Neural progenitor cell (in vitro differentiated cells): ENCODE measurements at regions not wholly inside any gene's neighbourhood (a gene's known extent, or its start where the extent isn't known, plus 50 kb on each side); places are given as distances from the start of the nearest gene placed in this dataset.

Experiments
- DNase-seq: peaks from one replicate; pipeline ENCODE4 v3.0.0-alpha.2; 2016; ENCODE audit warnings: low spot score
- H2AFZ ChIP-seq: fragments of 200-600 bp; sonication (generic); replicated peaks from 2 replicates; pipeline ENCODE4 v1.6.1; 2016; ENCODE audit warnings: antibody characterized with exemption
- H3F3A ChIP-seq: fragments of 200-600 bp; sonication (generic); 2 replicates; pipeline ENCODE4 v1.6.1; 2016; ENCODE audit warnings: antibody characterized with exemption, low read depth
- H3K27ac ChIP-seq: fragments of 200-600 bp; sonication (generic); 2 replicates; pipeline ENCODE4 v1.5.1; 2016; ENCODE audit warnings: mild to moderate bottlenecking
- H3K27me3 ChIP-seq: fragments of 200-600 bp; sonication (generic); 2 replicates; pipeline ENCODE4 v1.6.1; 2016; ENCODE audit warnings: mild to moderate bottlenecking, moderate library complexity
- H3K36me3 ChIP-seq: fragments of 200-600 bp; sonication (generic); 2 replicates; pipeline ENCODE4 v1.5.1; 2016
- H3K4me1 ChIP-seq: fragments of 200-600 bp; sonication (generic); 2 replicates; pipeline ENCODE4 v1.6.1; 2016; ENCODE audit warnings: mixed run types
- H3K4me2 ChIP-seq: fragments of 200-600 bp; sonication (generic); 2 replicates; pipeline ENCODE4 v1.6.1; 2016
- H3K4me3 ChIP-seq: fragments of 200-600 bp; sonication (generic); 2 replicates; pipeline ENCODE4 v1.5.1; 2016
- H3K79me2 ChIP-seq: fragments of 200-600 bp; sonication (generic); 2 replicates; pipeline ENCODE4 v1.6.1; 2016; ENCODE audit warnings: low read depth
- H3K9ac ChIP-seq: fragments of 200-600 bp; sonication (generic); 2 replicates; pipeline ENCODE4 v1.6.1; 2016
- H3K9me3 ChIP-seq: fragments of 200-600 bp; sonication (generic); 2 replicates; pipeline ENCODE4 v1.5.1; 2016; ENCODE audit warnings: low read depth
- H4K20me1 ChIP-seq: fragments of 200-600 bp; sonication (generic); 2 replicates; pipeline ENCODE4 v1.6.1; 2016; ENCODE audit warnings: low read depth
- H3K27ac Mint-ChIP-seq: 3 replicates; pipeline ENCODE4 v1.8.0; 2021; ENCODE audit warnings: mixed read lengths
- H3K27me3 Mint-ChIP-seq: 2 replicates; pipeline ENCODE4 v1.8.0; 2022; ENCODE audit warnings: low read depth, mild to moderate bottlenecking, inconsistent platforms, moderate library complexity, mixed read lengths; ENCODE audit not compliant: insufficient read depth
- H3K36me3 Mint-ChIP-seq: 3 replicates; pipeline ENCODE4 v1.8.0; 2021; ENCODE audit warnings: mixed read lengths
- H3K4me1 Mint-ChIP-seq: 3 replicates; pipeline ENCODE4 v1.8.0; 2021; ENCODE audit warnings: mixed read lengths
- H3K4me3 Mint-ChIP-seq: 3 replicates; pipeline ENCODE4 v1.8.0; 2021; ENCODE audit warnings: mild to moderate bottlenecking, moderate library complexity, mixed read lengths
- H3K9me3 Mint-ChIP-seq: 3 replicates; pipeline ENCODE4 v1.8.0; 2020; ENCODE audit warnings: mixed read lengths
- EZH2 ChIP-seq: fragments of 200-600 bp; sonication (generic); IDR thresholded peaks from 2 replicates; pipeline ENCODE4 v1.6.1; 2017; ENCODE audit warnings: antibody characterized with exemption, mild to moderate bottlenecking, moderate library complexity
- EZH2phosphoT487 ChIP-seq: fragments of 200-600 bp; sonication (generic); IDR thresholded peaks from 2 replicates; pipeline ENCODE4 v1.6.1; 2017; ENCODE audit warnings: antibody characterized with exemption
- TF ChIP-seq, protein P1 (sequence below): fragments of 200-600 bp; sonication (generic); IDR thresholded peaks from 2 replicates; pipeline ENCODE4 v1.5.1; 2017; ENCODE audit warnings: antibody characterized with exemption, mild to moderate bottlenecking

DNA sequence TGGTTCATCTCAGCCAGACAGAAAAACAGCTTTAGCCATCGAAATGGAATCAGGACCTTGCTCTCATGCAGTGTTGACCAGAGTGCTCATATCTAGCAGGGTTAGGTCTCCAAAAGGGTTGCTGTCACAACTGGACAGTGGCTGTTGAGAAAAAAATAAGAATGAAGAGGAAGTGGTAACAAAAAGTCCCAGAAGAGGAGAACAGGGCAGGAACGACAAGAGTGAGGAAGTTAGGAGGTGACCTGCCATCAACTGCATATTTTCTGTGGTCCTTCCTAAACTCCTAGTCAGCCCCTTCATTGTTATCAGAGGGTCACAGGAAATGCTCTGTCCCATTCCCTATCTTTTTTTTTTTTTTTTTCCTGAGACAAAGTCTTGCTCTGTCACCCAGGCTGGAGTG is 188.1 kb upstream of the LINC00305 start:
- no peak overlapping the region for H3K27ac Mint-ChIP-seq
- H3K36me3 ChIP-seq: no peaks in the 10 kb centered on the region
- peak overlapping the region; percentile 66 for H3K4me3 Mint-ChIP-seq
- no peaks in the 10 kb centered on the region for H3K27me3 ChIP-seq
- H3K79me2 ChIP-seq: no peaks in the 10 kb centered on the region
- H3K4me1 Mint-ChIP-seq: no peaks in the 10 kb centered on the region
- no peak overlapping the region for H3K27ac ChIP-seq
- no peak overlapping the region for H2AFZ ChIP-seq
- H3K27me3 Mint-ChIP-seq: no peaks in the 10 kb centered on the region
- TF ChIP-seq EZH2phosphoT487 (no peak), EZH2 (no peak)
- TF ChIP-seq, protein P1, sequence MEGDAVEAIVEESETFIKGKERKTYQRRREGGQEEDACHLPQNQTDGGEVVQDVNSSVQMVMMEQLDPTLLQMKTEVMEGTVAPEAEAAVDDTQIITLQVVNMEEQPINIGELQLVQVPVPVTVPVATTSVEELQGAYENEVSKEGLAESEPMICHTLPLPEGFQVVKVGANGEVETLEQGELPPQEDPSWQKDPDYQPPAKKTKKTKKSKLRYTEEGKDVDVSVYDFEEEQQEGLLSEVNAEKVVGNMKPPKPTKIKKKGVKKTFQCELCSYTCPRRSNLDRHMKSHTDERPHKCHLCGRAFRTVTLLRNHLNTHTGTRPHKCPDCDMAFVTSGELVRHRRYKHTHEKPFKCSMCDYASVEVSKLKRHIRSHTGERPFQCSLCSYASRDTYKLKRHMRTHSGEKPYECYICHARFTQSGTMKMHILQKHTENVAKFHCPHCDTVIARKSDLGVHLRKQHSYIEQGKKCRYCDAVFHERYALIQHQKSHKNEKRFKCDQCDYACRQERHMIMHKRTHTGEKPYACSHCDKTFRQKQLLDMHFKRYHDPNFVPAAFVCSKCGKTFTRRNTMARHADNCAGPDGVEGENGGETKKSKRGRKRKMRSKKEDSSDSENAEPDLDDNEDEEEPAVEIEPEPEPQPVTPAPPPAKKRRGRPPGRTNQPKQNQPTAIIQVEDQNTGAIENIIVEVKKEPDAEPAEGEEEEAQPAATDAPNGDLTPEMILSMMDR: no peak
- no peaks in the 10 kb centered on the region for H4K20me1 ChIP-seq
- no peaks in the 10 kb centered on the region for H3F3A ChIP-seq
- no peaks in the 10 kb centered on the region for H3K9me3 Mint-ChIP-seq
- H3K4me1 ChIP-seq: no peaks in the 10 kb centered on the region
- H3K36me3 Mint-ChIP-seq: no peaks in the 10 kb centered on the region
- H3K9ac ChIP-seq: no peak overlapping the region
- no peak overlapping the region for H3K4me2 ChIP-seq
- DNase-seq: no peak
- H3K4me3 ChIP-seq: no peak overlapping the region
- H3K9me3 ChIP-seq: no peaks in the 10 kb centered on the region

DNA sequence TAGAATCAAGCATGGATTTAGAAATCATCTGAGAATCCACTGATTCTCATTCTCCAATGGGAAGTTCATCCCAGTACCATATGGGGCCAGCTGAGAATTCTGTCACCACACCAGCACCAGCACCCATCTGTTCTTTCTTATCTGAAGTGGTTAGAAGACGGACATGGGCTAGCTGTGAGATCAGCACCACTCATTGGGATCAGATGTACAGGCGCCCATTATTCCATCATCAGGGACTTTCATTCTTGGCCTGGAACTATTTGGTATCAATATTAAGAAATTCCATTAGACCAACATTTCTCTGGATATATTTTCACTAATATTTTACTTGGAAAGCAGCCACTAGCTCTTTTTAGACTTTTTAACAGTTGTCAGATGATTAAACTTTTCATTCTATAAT is 185.9 kb upstream of the LINC00305 start:
- no peaks in the 10 kb centered on the region for H3K36me3 Mint-ChIP-seq
- no peaks in the 10 kb centered on the region for H3K36me3 ChIP-seq
- no peak overlapping the region for H3K4me3 Mint-ChIP-seq
- H4K20me1 ChIP-seq: no peaks in the 10 kb centered on the region
- no peaks in the 10 kb centered on the region for H3K4me1 ChIP-seq
- no peaks in the 10 kb centered on the region for H3K9me3 Mint-ChIP-seq
- H3F3A ChIP-seq: no peaks in the 10 kb centered on the region
- H3K27ac ChIP-seq: no peak overlapping the region
- H2AFZ ChIP-seq: no peak overlapping the region
- H3K27me3 ChIP-seq: no peaks in the 10 kb centered on the region
- no peak overlapping the region for H3K4me3 ChIP-seq
- H3K79me2 ChIP-seq: no peaks in the 10 kb centered on the region
- H3K27ac Mint-ChIP-seq: no peak overlapping the region
- no peaks in the 10 kb centered on the region for H3K4me1 Mint-ChIP-seq
- no peaks in the 10 kb centered on the region for H3K27me3 Mint-ChIP-seq
- H3K4me2 ChIP-seq: no peak overlapping the region
- DNase-seq: no peak
- no peak overlapping the region for H3K9ac ChIP-seq
- TF ChIP-seq, protein P1: no peak
- no peak for TF ChIP-seq EZH2phosphoT487
- no peak for TF ChIP-seq EZH2
- no peaks in the 10 kb centered on the region for H3K9me3 ChIP-seq

DNA sequence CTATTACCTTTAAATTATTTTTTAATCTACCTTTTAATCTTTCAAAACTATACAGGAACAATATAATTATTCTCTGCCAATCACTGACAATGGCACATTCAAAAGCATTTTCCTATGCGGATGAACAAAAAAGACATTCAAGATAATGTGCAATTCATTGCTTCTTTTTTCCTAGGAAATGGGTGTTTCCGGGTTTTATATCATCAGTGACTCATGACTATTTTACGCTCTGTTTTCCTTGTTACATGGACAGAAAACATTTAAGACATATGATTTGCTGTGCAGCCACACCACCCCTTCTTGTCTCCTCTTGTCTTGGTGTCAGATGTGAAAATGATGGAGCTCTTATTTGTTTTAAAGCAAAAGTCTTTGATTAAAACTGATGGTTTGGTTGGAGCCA is 184.7 kb upstream of the LINC00305 start:
- Histone ChIP-seq H2AFZ (no peak overlapping the region), H4K20me1 (no peaks in the 10 kb centered on the region), H3K4me2 (no peak overlapping the region), H3F3A (no peaks in the 10 kb centered on the region), H3K4me3 (no peak overlapping the region), H3K9me3 (no peaks in the 10 kb centered on the region), H3K27ac (no peak overlapping the region), H3K27me3 (no peaks in the 10 kb centered on the region), H3K79me2 (no peaks in the 10 kb centered on the region), H3K9ac (no peak overlapping the region), H3K4me1 (no peaks in the 10 kb centered on the region), H3K36me3 (no peaks in the 10 kb centered on the region)
- TF ChIP-seq EZH2phosphoT487 (no peak), EZH2 (no peak)
- TF ChIP-seq, protein P1: no peak
- Mint-ChIP-seq H3K27me3 (no peaks in the 10 kb centered on the region), H3K36me3 (no peaks in the 10 kb centered on the region), H3K4me3 (no peak overlapping the region), H3K4me1 (no peaks in the 10 kb centered on the region), H3K27ac (no peak overlapping the region), H3K9me3 (no peaks in the 10 kb centered on the region)
- DNase-seq: no peak

DNA sequence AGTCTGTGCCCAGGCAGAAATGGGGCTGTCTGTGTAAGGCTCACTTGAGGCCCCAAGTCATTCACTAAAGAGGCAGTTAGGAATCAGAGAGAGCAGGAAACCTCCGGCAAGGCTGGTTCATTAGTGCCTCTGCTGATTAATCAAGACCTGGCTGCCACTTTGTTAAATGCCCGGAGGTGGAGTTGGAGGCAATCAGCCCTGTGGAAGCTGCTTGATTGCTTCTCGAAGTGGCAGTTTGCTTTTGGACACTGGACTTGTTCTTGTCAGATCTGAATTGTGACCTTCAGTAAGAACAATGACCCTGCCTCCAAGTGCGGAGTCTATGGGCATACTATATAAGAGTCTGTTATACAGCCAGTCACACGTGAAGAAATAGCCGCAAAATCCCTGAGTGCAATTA is 183.9 kb upstream of the LINC00305 start:
- H3K9me3 Mint-ChIP-seq: no peaks in the 10 kb centered on the region
- H3K36me3 Mint-ChIP-seq: no peaks in the 10 kb centered on the region
- H3K27ac Mint-ChIP-seq: no peak overlapping the region
- no peak for TF ChIP-seq EZH2
- no peak for TF ChIP-seq EZH2phosphoT487
- TF ChIP-seq, protein P1: no peak
- no peaks in the 10 kb centered on the region for H3K36me3 ChIP-seq
- no peaks in the 10 kb centered on the region for H3F3A ChIP-seq
- no peak overlapping the region for H3K9ac ChIP-seq
- no peak overlapping the region for H2AFZ ChIP-seq
- no peak overlapping the region for H3K27ac ChIP-seq
- H3K27me3 Mint-ChIP-seq: no peaks in the 10 kb centered on the region
- no peak for DNase-seq
- H3K4me3 Mint-ChIP-seq: no peak overlapping the region
- H3K4me2 ChIP-seq: no peak overlapping the region
- no peaks in the 10 kb centered on the region for H3K79me2 ChIP-seq
- no peak overlapping the region for H3K4me3 ChIP-seq
- no peaks in the 10 kb centered on the region for H3K27me3 ChIP-seq
- H3K9me3 ChIP-seq: no peaks in the 10 kb centered on the region
- H3K4me1 Mint-ChIP-seq: no peaks in the 10 kb centered on the region
- no peaks in the 10 kb centered on the region for H4K20me1 ChIP-seq
- H3K4me1 ChIP-seq: no peaks in the 10 kb centered on the region
